Activated T-cell treated with anti-CD3 and anti-CD28 coated beads for 1 hour (primary cell): ENCODE measurements at regions not wholly inside any gene's neighbourhood (a gene's known extent, or its start where the extent isn't known, plus 50 kb on each side); places are given as distances from the start of the nearest gene placed in this dataset.
"Not testable (repeated sequence)": the region's sequence is repeated elsewhere in the genome, so short reads cannot be mapped to it uniquely, and the experiment has no call there.

Experiments
- DNase-seq: peaks from one replicate; pipeline ENCODE4 v3.0.0-alpha.2; 2020; ENCODE audit warnings: low read depth

DNA sequence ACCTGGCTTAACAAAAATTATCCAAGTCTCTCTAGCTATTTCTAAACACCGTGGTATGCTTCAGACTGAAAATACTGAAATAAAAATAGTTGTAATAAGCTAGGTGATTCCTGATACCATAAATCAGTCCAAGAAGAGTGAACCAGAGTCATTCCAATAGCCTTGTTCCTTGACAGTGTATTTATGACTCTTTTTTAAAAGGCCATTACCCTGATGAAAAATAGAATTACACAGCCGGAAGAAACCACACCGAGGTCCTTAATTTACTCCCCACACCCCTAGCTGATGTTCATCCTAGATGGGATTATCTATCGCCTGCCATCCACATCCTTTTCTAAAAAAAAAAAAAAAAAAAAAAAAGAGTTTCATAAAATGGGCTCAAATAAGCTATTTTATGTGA lies 457.6 kb upstream of the GRAMD2B start:
- DNase-seq = no peak

DNA sequence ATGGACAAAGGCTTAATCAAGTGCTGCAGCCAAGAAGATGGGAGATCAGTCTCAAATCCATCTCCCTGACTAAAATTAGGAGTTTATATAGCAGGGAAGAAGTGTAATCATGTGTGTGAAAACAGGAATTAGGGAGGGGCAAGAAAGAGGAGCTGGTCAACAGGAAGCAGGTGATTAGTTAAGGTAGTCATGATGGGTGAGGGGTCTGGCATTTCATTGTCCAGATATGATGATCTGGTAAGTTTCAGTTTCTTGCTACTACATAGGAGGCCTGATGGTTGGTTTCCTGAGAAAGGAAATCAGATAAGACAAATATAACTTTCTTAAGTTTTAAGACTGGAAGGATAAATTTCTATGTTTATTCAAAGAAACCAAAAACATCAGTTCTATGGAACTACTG lies 455.6 kb upstream of the GRAMD2B start:
- DNase-seq = no peak

DNA sequence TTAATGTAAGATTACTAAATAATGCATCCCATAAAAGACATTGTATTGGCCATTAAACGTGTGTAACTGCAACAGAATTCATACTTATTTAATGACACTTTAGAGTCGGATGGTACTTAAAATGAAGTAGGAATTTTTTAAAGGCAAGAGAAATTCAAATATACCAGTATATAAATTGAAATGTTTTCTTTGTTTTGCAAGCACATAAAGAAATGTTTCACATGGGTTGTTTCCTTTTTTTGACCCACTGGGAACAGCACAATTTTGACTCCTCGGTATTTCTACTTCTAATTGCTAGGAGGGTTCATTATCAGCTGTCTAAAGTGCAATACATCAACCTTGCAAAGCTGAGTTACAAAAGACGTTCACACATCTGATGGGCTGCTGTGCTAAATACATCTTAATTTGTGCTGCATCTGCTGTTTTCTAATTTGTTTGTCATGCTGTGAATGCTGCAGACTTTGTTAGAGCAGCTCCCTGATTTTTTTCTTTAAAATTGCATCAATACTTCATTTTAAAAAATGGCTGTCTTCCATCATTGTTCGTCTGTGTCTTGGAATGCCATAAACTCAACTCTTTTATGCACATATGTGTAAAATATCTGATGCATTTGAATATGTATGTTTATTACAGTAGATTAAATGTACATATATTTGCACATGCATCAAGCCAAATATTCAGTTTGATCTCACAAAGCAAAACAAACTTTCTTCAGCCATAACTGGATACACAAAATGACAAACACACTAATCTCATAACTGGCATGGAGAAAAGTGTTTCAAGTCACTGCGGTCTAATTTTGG lies 454.0 kb upstream of the GRAMD2B start:
- DNase-seq = no peak

DNA sequence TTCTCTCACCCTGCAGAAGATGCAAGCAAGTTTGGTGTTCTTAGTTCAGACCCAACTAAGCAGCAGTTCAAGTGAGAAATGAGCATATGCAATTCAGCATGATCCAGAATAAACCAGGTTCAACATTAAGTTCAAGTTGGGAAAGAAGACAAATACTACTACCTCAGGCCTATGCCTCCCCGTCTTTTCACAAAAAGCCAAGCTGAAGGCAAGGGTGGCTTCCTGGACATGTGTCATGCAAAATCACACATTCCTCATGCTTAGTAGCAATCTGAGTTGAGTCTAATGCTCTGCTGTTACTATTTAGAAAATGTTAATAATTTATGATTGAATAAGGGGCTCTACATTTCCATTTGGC lies 453.4 kb upstream of the GRAMD2B start:
- DNase-seq = no peak

DNA sequence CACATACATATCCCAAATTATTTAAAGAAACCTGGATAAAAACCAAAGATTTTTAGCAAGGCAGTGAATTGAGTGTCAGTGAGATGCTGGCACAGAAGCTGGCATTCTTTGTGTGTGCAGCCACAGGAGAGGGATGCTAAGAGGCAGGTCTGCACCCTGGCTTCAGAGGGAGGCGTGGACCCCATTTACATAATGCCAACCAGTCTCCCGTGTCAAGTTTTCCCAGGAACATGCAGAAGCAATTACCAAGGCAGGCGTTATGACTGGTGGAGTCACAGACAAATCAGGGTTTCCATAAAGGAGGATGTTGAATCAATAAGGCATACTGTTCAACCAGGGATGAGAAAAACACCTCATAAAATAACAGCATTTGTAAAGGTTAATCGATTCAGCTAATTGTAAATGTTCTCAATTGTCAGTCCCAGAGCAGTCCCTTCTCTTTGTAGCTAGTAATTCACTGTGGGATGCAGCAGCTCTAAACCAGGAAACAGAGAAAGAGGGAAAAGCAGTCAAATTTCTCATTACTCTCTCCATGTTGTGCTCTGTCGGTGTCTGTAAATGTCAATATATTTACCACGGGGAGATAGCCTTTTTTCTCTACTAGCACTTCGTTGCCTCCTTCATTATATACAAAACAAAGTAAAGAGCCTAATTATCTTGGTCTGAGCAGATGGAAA lies 452.4 kb upstream of the GRAMD2B start:
- DNase-seq = no peak

DNA sequence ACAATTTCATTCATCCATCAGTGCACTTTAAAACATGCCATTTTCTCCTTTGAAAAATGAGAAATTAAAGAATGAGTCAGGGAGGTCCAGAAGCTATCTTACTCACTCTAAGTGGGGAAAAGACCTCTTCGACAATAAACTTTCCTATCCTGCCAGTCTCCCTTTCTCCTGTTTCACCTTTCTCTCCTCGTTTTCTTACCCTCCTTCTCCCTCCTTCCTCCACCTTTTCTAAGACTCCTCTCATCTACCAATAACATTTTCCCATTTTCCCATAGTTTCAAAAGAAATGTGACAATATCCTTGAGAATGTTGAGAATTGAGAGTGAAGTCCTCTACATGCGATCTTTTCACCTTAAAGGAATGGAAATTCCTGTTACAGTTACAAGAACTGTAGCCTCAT lies 450.5 kb upstream of the GRAMD2B start:
- no peak for DNase-seq

DNA sequence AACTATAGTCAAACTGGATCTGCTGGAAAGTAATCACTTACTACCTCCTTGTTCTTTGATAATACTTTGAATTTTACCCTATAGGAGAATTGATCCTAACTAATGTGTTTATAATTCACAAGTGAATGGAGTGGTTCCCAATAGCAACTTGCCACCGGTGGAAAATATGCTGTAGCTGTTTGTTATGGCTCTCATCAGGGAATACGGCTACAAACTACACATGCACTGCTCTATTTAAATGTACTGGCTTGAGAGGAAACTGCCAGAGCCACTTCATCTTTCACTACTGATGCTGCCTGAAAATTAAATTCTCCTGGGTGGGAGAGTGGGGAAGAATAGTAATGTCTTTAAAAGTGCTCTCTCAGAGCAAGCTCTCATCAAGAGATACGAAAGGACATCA lies 448.5 kb upstream of the GRAMD2B start:
- no peak for DNase-seq

DNA sequence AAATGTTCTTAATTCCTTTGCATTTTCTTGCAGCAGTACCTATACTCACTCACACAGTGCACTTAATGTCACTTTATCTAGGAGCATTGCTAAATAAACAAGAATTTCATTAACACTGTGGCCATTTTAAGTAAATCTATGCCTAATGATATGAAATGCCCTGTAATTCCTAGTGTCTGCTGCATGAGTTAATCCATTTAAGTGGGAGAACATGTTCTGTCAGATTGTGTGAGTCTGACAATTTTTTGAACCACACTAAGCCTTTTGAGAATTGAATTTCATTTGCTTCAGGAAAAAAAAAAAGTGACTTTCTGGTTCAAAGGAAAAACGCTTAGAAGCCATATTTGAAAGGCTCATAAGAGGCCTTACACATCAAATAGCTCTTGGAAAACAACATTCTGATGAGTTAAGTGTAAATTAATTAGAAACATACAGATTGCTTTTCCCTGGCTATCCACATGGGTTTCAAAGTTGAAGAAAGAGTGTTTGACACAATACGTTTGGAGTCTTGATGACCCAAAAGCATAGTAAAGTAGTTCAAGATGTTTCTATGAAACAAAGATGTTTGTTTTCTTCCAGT lies 446.7 kb upstream of the GRAMD2B start:
- no peak for DNase-seq

DNA sequence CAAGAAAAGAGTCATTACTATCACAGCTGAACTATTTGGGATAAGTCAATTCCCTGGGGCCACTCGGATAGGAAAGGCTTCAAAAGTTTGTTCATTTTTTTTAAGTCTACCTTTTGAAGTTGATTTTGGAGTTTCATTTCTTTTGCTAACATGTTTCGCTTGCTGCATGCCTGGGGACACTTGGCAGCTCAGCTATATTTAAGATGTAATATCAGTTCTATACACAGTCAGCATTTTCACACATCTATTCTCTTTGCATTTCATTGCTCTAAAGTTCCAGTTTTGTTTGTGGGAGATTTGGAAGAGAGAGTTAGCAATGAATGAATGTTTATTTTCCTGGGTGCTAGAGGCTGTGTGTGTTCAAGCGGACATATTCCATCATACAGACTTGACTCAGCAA lies 445.2 kb upstream of the GRAMD2B start:
- DNase-seq = no peak

DNA sequence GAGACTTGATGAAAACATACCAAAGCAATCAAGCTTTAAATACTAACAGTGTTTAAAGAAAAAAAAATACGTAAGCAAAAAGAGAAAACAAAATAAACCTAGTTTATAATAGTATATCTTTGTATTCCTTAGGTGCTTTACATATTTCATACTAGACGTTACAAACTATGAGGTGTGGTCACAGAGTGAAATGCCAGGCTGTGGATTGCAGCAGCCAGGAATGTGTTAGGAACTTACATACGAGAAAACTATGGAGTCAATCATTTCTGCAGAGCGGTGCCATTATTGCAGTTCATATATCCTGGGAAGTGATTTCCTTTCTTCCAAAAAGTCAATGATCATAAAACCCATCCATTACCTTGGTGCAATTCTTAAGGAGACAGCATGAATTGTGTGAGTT lies 443.6 kb upstream of the GRAMD2B start:
- DNase-seq = no peak

DNA sequence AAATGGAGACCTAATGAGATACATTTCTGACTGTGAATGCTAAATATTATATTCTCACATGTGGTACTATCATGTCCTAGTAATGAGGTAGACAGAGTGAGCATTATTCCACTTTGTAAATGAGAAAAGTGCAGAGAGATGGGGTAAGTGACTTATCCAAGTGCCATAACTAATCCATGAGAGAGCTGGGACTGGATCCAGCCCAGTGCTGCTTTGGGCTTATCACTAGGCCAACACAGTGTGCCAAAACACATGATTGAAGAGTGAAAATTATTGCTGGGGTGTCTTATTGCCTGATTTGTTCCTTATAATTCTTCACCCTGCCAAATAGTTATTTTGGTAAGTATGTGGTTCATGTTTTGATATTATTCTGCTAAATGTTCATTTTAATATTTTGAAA lies 442.2 kb upstream of the GRAMD2B start:
- DNase-seq = no peak

DNA sequence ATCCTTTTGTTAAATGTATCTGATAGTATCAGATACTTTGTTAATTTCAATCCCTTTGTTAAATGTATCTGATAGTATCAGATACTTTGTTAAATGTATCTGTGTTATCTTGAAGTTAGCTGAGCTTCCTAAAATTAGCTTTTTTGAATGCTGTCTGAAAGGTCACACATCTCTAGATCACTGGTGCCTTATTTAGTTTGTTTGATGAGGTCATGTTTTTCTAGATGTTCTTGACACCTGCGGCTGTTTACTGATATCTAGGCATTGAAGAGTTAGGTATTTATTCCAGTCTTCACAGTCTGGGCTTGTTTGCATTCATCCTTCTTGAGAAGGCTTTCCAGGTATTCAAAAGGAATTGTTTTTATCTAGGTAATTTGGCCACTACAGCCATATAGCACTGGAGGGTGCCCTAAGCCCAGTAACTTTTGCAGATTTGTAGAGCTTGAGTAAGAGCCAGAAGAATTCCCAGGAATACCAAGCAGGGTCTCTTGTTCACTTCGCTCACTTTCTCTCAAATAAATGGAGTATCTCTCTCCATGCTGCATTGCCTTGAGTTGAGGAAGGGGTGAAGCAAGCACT lies 435.4 kb upstream of the GRAMD2B start:
- no peak for DNase-seq

DNA sequence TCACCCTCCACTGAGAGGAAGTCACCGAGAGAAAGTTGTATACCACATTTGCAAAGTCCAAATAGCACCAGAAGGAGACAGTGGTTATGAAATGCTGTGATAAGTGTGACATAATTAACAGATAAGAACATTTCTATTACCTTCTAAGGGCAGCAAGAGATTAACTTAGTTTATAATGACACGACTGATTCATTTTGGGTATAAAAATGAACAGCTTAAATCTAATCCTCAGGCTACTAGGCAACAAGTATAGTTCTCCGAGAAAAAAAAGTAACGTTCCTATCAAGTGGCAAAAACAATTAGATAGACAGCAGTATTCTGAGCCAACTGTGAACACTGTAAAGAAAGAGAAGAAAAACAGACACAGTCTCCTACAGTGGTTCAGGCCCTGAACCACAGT lies 431.2 kb upstream of the GRAMD2B start:
- no peak for DNase-seq

DNA sequence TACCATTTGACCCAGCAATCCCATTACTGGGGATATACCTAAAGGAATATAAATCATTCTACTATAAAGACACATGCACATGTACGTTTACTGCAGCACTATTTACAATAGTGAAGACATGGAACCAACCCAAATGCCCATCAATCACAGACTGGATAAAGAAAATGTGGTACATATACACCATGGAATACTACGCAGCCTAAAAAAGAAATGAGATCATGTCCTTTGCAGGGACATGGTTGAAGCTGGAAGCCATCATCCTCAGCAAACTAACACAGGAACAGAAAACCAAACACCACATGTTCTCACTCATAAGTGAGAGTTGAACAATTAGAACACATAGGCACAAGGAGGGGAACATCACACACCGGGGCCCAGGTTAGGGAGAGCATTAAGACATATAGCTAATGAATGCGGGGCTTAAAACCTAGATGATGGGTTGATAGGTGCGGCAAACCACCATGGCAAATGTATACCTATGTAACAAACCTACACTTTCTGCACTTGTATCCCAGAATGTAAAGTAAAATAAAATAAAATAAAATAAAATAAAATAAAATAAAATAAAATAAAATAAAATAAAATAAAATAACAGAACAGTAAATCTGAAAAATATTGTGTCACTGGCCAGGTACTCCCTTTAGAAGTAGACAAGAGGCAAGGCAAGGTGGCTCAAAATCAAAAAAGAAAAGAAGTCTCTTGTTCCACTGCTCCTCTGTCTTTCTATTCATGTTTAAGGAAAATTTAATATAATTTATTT lies 423.8 kb upstream of the GRAMD2B start:
- DNase-seq = not testable (repeated sequence)

DNA sequence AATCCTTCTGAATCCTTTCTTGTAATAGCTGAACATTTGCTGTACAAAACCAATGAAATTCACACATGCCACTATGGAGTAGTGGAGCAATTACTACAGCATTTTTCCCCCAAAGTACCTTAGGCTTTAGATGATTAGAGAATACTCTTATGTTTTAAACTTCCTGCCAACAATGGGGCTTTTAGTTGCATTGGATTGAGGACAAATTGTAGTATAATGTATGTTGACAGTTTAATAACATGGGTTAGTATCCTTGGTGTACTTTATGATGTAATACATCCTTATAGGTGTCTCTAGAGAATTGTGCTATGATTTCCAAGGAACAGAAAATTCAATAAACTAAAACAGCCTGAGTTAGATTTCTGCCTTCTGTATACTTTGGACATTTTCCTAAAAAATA lies 422.7 kb upstream of the GRAMD2B start:
- DNase-seq = no peak

DNA sequence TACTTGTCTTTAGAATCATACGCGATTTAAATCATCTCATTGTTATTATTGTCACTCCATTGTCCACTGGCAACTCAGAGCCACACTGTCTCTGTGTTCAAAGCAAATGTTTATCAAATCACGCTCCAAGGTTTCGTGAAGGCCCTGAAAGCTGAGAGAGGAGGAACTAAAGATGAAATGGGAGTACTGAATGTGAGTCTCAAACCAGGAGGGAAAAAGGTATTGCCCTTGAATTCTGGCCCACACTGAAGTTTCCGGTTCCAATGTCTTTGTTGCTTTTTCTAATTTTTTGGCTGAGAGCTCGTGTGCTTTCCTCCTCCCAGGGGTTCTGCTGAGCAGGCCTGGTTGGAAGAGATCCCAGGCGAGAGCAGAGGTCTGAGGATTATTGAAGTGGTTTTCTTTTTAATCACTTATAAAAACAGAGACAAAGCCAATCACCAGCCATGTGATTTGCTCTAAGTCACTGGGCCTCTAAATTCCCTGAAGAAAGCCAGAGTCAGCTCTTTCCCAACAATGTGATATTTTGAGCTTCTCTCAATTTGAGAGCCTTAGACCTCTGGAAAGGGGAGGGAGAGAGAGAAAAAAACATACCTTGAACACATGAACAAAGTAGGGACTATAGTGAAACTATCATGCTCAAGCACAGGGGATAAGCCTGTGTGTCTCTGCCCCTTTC lies 420.8 kb upstream of the GRAMD2B start:
- DNase-seq = no peak

DNA sequence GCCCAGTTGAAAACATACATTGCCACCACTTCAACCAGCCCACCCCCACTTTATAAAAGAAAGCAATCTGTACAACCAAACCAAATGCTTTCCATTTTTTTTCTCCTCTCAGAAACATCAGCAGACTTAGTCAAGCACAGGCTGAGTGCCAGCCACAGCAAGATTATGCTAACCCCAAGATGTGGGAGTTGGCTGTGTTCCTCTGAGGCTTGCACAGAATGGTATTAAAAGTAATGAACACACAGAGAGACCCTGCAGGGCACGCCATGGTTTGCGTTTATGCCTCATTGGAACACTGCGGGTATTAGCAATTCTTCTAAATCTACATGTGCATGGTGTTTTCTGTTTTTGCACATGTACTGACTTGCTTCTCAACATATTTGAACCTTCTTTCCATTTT lies 419.9 kb upstream of the GRAMD2B start:
- no peak for DNase-seq

DNA sequence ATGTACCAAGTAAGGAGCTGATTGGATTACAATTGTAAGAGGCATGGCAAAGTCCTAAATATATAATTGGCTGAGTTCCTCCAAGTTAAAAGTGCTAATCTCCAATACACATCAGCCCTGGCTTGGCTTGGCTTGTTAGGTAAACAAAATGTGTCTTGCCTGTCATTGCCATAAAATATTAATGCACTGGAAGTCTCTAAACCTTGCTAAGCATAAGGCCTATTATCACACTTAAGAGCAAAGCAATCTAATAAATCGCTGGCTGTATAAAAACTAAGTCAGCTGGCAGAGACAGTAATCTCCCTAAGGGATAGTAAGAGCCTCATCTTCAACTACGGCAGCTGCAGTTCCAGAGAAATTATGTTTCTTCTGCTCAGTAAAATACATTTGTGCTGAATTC lies 418.6 kb upstream of the GRAMD2B start:
- no peak for DNase-seq

DNA sequence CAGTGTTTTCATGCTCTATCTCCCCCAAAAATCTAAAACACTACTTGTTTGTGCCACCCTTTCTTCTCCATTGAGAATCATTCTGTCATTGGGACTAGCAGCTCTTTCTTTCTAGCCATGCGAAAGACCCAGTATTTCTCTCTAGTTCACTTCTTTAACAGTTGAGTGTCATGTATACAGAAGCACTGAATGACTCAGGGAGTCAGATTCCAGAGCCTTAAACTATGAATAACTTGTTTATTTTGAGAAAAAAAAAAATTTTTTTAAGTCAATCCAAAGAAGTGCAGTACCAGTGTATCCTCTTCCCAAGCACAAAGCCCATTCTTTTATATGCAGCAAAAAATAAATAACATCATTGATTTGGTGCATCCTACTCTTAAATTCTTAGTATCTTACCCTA lies 415.4 kb upstream of the GRAMD2B start:
- DNase-seq = no peak

DNA sequence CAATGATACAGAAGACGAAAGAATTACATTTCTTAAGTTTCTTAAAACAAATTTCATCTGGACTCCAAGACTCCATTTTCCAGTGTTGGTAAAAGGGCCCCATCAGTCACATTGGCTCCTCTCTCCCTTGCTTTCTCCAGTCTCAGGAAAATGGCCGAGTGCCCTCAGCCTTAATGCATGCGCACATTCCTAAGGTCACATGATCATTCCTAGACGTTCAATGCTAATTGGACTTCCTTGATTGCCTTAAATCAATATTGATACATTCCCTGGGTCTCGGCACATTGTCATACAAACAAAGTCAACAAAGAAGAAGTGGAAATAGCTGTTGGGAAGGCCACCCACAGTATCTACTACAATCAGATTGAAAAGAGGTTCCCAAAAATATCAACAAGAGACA lies 413.6 kb upstream of the GRAMD2B start:
- DNase-seq = no peak

DNA sequence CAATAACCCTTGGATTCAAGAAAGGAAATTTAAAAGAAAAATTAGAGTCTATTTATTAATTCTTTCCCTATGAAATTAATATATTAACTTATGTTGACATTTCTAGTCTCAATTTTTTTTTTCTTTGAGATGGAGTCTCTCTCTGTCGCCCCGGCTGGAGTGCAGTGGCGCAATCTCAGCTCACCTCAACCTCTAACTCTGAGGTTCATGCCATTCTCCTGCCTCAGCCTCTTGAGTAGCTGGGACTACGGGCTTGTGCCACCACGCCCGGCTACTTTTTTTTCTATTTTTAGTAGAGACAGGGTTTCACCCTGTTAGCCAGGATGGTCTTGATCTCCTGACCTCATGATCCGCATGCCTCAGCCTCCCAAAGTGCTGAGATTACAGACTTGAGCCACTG lies 411.7 kb upstream of the GRAMD2B start:
- not testable (repeated sequence) for DNase-seq

DNA sequence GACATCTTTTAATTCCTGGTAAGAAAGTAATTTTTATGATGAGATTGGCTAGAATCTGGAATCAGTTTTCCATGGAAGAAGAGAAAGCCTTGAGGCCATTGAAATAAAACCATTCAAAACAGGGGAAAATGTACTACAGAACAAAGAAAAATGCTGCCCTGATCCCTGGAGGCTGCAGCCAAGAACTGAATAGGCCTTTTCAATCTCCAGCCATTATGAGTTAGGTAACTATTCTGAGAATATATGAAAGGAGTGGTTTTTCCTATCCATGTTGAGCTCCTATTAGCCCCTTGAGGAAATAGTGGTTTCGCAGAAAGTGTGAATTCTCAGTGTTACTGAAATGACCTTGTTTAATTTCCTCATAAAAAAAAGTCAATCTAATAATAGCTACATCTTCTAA lies 408.5 kb upstream of the GRAMD2B start:
- DNase-seq = no peak
